MM.1S (cell line): ENCODE measurements at regions not wholly inside any gene's neighbourhood (a gene's known extent, or its start where the extent isn't known, plus 50 kb on each side); places are given as distances from the start of the nearest gene placed in this dataset.

Source experiments
- DNase-seq: peaks from one replicate; pipeline ENCODE4 v3.0.0-alpha.2; 2015
- H2AFZ ChIP-seq: fragments of 300-600 bp; sonication (generic); 2 replicates; pipeline ENCODE4 v1.6.0; 2016; ENCODE audit warnings: antibody characterized with exemption, low read length
- H3F3A ChIP-seq: fragments of 300-600 bp; sonication (generic); 2 replicates; pipeline ENCODE4 v1.6.1; 2016; ENCODE audit warnings: mild to moderate bottlenecking, antibody characterized with exemption, low read length, moderate library complexity, mixed read lengths; ENCODE audit not compliant: insufficient read depth
- H3K27ac ChIP-seq: fragments of 300-600 bp; sonication (generic); 2 replicates; pipeline ENCODE4 v1.5.1; 2016; ENCODE audit warnings: mild to moderate bottlenecking, low read length
- H3K27me3 ChIP-seq: fragments of 300-600 bp; sonication (generic); replicated peaks from 2 replicates; pipeline ENCODE4 v1.6.0; 2016; ENCODE audit warnings: low read length; ENCODE audit not compliant: insufficient read depth
- H3K36me3 ChIP-seq: fragments of 300-600 bp; sonication (generic); replicated peaks from 2 replicates; pipeline ENCODE4 v1.6.1; 2016; ENCODE audit warnings: mild to moderate bottlenecking, low read length, mixed read lengths; ENCODE audit not compliant: insufficient read depth
- H3K4me1 ChIP-seq: fragments of 300-600 bp; sonication (generic); 2 replicates; pipeline ENCODE4 v1.6.1; 2016; ENCODE audit warnings: low read length, mixed read lengths
- H3K4me2 ChIP-seq: fragments of 300-600 bp; sonication (generic); 2 replicates; pipeline ENCODE4 v1.6.0; 2016; ENCODE audit warnings: low read depth, low read length
- H3K4me3 ChIP-seq: fragments of 300-600 bp; sonication (generic); 2 replicates; pipeline ENCODE4 v1.5.1; 2016; ENCODE audit warnings: low read length, mixed read lengths
- H3K79me2 ChIP-seq: fragments of 300-600 bp; sonication (generic); 2 replicates; pipeline ENCODE4 v1.6.1; 2016; ENCODE audit warnings: mixed run types, low read length, mixed read lengths
- H3K9ac ChIP-seq: fragments of 300-600 bp; sonication (generic); 2 replicates; pipeline ENCODE4 v1.6.1; 2016; ENCODE audit warnings: low read length, mixed read lengths
- H3K9me2 ChIP-seq: fragments of 300-600 bp; sonication (generic); replicated peaks from 2 replicates; pipeline ENCODE4 v1.6.1; 2016; ENCODE audit warnings: mild to moderate bottlenecking, low read length, mixed read lengths; ENCODE audit not compliant: insufficient read depth
- H3K9me3 ChIP-seq: fragments of 300-600 bp; sonication (generic); replicated peaks from 2 replicates; pipeline ENCODE4 v1.6.1; 2016; ENCODE audit warnings: mild to moderate bottlenecking, low read length, mixed read lengths; ENCODE audit not compliant: insufficient read depth
- H4K20me1 ChIP-seq: fragments of 300-600 bp; sonication (generic); 2 replicates; pipeline ENCODE4 v1.6.1; 2016; ENCODE audit warnings: mild to moderate bottlenecking, low read length, moderate library complexity, mixed read lengths; ENCODE audit not compliant: insufficient read depth
- CTCF ChIP-seq: fragments of 300-600 bp; sonication (generic); IDR thresholded peaks from 2 replicates; pipeline ENCODE4 v1.5.1; 2016; ENCODE audit warnings: antibody characterized with exemption, low read length, mixed read lengths
- EZH2 ChIP-seq: fragments of 300-600 bp; sonication (generic); optimal IDR thresholded peaks from 2 replicates; pipeline ENCODE3; 2017; ENCODE audit warnings: low read depth, mild to moderate bottlenecking, antibody characterized with exemption, low read length, mixed read lengths
- EZH2phosphoT487 ChIP-seq: fragments of 300-600 bp; sonication (generic); IDR thresholded peaks from 2 replicates; pipeline ENCODE4 v1.6.1; 2018; ENCODE audit warnings: antibody characterized with exemption, low read length

GRCh38 chr17:36730857-36731490, 129.6 kb downstream of the MRM1 start:
- H3F3A ChIP-seq = no peaks in the 10 kb centered on the region
- peaks cover 63% of the 10 kb centered on the region for H3K27me3 ChIP-seq

GRCh38 chr17:36731811-36732210, 130.4 kb downstream of the MRM1 start:
- H4K20me1 ChIP-seq = no peaks in the 10 kb centered on the region
- no peaks in the 10 kb centered on the region for H3K79me2 ChIP-seq
- H3K9me2 ChIP-seq = no peaks in the 10 kb centered on the region
- no peak overlapping the region for H3K27ac ChIP-seq
- no peak overlapping the region for H3K9ac ChIP-seq
- H2AFZ ChIP-seq = no peak overlapping the region
- no peak overlapping the region for H3K4me3 ChIP-seq
- H3K4me2 ChIP-seq = no peak overlapping the region
- TF ChIP-seq EZH2 = no peak
- TF ChIP-seq EZH2phosphoT487 = no peak
- TF ChIP-seq CTCF = no peak
- no peaks in the 10 kb centered on the region for H3K36me3 ChIP-seq
- no peaks in the 10 kb centered on the region for H3F3A ChIP-seq
- no peaks in the 10 kb centered on the region for H3K9me3 ChIP-seq
- no peak for DNase-seq
- peaks cover 61% of the 10 kb centered on the region for H3K27me3 ChIP-seq
- H3K4me1 ChIP-seq = no peaks in the 10 kb centered on the region

More at GRCh38 chr17:36730857-36731490, 129.6 kb downstream of the MRM1 start:
- Histone ChIP-seq H3K36me3 (no peaks in the 10 kb centered on the region), H3K4me1 (no peaks in the 10 kb centered on the region), H2AFZ (no peak overlapping the region), H3K79me2 (no peaks in the 10 kb centered on the region), H4K20me1 (no peaks in the 10 kb centered on the region), H3K9ac (no peak overlapping the region), H3K4me3 (no peak overlapping the region), H3K27ac (no peak overlapping the region), H3K4me2 (no peak overlapping the region), H3K9me2 (no peaks in the 10 kb centered on the region), H3K9me3 (no peaks in the 10 kb centered on the region)
- DNase-seq = no peak
- TF ChIP-seq EZH2phosphoT487 (no peak), CTCF (no peak), EZH2 (no peak)

- H4K20me1 ChIP-seq = no peaks in the 10 kb centered on the region
- no peaks in the 10 kb centered on the region for H3K36me3 ChIP-seq
- no peaks in the 10 kb centered on the region for H3K9me2 ChIP-seq
- DNase-seq = no peak
- no peak overlapping the region for H3K9ac ChIP-seq
- no peak overlapping the region for H2AFZ ChIP-seq
- no peak overlapping the region for H3K4me3 ChIP-seq
- TF ChIP-seq EZH2phosphoT487 = no peak
- TF ChIP-seq EZH2 = no peak
- TF ChIP-seq CTCF = no peak
- no peak overlapping the region for H3K27ac ChIP-seq
- H3K79me2 ChIP-seq = no peaks in the 10 kb centered on the region
- no peaks in the 10 kb centered on the region for H3K9me3 ChIP-seq
- no peak overlapping the region for H3K4me2 ChIP-seq
- no peaks in the 10 kb centered on the region for H3F3A ChIP-seq
- H3K27me3 ChIP-seq = peaks cover 61% of the 10 kb centered on the region
- no peaks in the 10 kb centered on the region for H3K4me1 ChIP-seq
These were observed 131.0 kb downstream of the MRM1 start for GRCh38 chr17:36732351-36732750.
